Retina (tissue), 1 donor: ENCODE measurements at regions not wholly inside any gene's neighbourhood (a gene's known extent, or its start where the extent isn't known, plus 50 kb on each side); places are given as distances from the start of the nearest gene placed in this dataset.

Experiments
- DNase-seq: peaks from one replicate; pipeline ENCODE4 v3.0.0-alpha.2; 2016

DNA sequence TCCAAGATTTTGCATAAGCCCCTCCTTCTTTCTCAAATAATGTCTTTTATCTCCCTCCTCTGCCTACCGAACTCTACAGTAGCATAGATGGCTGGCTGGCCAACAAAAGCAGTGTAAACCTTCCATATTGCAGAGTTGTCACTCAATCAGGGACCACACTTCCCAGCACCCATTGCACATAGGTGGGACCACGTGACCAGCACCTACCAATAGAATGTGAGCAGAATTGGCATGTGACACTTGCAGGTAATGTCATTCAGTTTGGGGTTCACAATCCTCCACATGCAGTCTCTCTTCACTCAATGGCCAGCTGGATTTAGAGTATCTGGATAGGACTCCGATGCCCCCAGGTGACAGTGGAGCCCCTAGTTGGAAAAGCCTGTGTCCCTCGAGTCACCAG, 190.3 kb upstream of the CRY1 start:
- no peak for DNase-seq

DNA sequence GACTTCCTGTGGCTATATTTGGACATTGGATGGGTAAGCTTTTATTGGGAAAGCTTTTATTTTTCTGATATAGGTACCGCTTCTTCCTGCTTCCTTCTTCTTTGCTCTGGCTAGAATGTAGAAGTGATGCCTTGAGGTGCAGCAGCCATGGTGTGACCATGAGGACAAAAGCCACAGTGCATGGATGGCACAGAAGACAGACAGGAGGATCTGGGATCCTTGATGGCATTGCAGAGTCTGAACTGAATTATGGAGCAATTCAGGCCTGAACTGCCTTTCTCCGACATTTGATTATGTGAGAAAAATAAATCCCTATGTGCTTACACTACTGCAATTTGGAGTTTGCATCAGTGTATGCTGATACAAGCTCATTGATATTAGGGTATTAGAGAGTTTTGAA, 191.3 kb upstream of the CRY1 start:
- no peak for DNase-seq

- no peak for DNase-seq
Measured at GRCh38 chr12:107287436-107288413, 194.4 kb upstream of the CRY1 start.

DNA sequence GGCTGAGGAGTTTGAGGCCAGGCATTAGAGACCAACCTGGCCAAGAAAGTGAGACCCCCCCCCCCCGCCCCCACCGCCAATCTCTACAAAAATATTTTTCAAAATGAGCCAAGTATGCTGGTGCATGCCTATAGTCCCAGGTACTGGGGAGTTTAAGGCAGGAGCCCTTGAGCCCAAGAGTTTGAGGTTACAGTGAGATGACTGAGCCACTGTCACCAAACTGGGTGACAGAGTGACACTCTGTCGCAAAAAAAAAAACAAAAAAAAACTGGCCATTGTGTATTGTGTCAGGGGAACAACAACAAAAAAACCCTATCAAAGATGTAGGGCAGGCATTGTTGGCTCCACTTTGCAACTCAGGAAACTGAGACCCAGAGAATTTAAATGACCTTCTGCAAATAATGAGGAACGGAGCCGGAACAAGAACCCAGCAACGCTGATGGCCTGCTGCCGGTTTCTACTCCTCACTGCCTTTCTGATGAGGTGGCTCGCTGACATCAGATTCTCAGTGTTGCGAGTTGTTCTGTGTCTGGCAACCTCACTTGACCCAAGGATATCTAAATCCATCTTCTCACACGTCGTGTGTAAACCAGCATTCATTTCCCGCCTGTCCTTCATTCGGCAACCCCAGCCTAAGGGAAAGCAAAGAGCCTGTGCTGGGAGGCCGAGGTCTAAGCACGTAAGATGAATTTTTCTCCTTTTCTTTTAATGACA, 195.2 kb upstream of the CRY1 start:
- peak; percentile 20 for DNase-seq

- DNase-seq = no peak
Measured at GRCh38 chr12:107291018-107291417, 197.7 kb upstream of the CRY1 start.

DNA sequence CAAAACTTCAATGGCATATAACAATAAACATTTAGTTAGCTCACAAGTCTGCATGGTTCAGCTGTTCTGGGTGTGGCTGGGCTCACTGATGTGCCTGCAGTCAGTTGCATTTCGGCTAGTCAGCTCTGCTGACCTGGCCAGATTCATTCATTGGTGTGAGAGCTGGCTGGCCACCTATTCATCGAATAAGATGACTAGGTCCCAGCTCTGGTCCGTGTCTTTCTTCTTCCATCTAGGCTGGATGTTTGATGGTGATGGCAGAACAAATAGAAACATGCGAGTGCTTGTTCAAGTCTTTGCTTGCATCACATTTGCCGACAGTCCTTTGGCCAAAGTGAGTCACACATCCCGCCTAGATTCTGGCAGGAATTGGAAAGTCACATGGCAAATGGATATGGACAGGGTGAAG, 203.3 kb upstream of the CRY1 start:
- no peak for DNase-seq

DNA sequence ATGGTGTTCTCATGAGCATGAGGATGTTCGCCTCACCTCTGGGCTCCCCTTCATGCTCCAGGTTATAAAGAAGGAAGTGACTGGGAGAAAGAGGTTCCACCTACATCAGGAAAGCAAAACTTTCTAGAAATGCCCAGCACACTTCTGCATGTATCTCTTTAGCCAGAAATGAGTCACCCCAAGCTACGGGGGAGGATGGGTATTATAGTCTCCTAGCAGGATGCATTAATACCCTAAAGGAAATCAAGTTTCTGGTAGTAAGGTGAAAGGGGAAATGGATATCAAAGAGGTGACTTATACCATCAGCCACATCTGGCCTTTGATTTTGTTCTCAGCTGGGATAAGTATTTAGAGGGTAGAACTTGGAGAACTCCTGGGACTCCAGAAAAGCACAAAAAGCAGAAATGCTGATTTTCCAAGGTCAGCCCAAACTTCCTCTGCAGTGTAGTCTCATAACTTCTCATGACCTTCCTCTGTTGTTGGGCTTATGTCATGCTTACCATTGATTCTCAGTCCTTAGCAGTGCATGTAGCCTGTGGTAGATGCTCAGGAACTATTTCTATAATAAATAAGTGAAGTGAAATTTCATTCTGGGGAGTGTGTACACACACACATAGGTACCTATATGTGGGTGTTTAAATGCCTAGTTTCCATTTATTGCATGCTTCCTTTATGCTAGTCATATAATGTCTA, 209.4 kb upstream of the CRY1 start:
- DNase-seq = no peak

GRCh38 chr12:107304588-107305532, 211.5 kb upstream of the CRY1 start:
- DNase-seq = no peak

- no peak for DNase-seq
Measured at GRCh38 chr12:107306141-107306659, 212.9 kb upstream of the CRY1 start.

- DNase-seq = no peak
Measured at GRCh38 chr12:107308310-107308709, 215.0 kb upstream of the CRY1 start.

DNA sequence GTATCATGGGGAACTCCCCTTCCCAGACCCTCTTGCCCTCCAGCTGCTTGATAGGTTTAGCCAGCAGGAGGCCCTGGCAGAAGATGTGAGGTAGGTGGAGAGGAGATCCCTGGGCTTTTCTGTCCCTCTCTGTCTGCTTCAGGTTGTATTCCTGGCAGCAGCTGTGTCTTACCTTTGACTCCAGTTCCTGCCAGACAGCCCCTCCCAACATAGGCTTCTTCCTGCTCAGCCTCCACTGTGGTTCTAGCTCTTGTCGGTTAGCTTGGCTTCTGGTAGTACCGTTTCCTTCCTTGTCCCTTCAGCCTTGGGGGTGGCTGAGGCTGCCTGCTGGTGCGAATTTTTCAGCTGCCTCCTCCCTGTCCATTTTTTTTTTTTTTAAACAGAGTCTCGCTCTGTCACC, 215.7 kb upstream of the CRY1 start:
- no peak for DNase-seq

DNA sequence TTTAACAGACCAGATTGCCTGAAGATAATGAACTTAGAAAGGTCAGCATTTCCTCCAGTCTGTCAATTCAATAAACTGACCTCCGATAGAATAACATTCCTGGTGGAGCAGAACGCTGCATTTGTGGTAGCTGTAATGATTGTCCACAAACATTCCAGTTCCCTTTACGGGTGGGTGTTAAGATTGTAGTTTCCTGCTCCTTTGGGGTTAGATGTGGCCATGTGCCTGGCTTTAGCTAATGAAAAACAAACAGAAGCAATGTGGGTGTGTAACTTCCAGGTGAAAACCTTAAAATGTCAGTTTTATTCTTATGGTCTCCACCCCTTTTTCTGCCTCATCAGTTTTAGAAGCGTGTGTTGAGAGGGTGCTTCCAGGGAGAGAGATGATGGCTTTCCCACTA, 217.3 kb upstream of the CRY1 start:
- peak; percentile 16 for DNase-seq

DNA sequence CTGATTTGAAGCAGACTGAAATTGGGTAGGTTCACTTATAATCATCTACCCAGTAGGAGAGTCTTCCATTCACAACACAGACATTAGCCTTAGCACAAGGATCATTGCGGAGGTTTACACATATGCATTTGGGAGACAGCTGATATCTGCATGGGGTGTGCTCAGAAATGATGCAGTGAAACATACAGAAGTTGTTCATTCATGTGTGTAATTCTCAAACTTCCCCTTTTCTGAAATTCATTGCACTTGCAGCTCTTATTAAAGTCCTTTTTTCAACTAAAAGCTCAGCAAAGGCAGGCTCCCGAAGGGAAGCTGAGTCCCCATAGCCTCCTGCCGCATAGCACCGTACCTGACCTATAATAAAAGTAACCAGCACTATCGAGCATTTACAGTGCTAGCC, 218.3 kb upstream of the CRY1 start:
- DNase-seq = no peak

DNA sequence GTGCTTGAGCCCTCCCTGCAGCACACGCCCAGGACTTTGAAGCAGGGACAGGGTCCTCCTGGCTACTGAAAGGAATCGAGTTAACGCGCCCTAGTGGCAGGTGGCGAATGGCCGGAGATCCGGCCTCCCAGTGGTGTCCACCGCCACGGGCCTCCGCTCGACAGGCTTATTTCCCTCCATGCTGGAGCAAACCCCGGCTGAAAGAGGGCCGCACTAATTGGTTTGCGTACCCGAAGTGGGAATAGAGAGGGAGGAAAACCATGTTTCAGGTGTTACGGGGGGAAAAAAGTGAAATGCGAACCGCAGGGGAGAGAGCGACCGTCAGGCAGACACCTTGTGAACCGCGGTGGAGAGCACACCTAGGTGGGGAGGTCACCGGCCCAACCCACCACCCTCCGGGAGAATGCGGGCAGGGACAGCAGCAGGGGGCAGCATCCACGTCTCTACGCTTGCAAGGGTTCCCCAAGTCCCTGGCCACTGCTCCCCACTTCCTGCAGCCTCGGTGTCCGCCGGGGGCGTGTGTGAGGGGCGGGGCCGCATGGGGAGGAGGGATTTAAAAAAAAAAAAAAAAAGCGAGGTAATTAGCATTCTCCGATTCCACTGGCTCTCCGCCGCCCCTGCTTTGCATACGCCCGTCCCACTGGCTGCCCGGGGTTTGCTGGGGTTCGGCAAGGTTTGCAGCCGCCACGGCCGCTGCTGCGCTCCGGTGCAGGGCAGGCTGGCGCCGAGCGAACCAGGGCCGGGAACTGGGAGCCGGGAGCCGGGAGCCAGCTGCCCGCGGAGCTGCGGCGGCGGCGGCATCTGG, 224.6 kb upstream of the CRY1 start:
- DNase-seq = no peak

GRCh38 chr12:107318556-107318805, 225.1 kb upstream of the CRY1 start:
- peak; percentile 93 for DNase-seq

GRCh38 chr12:107318806-107319532, 225.6 kb upstream of the CRY1 start:
- DNase-seq = peak; percentile 88

DNA sequence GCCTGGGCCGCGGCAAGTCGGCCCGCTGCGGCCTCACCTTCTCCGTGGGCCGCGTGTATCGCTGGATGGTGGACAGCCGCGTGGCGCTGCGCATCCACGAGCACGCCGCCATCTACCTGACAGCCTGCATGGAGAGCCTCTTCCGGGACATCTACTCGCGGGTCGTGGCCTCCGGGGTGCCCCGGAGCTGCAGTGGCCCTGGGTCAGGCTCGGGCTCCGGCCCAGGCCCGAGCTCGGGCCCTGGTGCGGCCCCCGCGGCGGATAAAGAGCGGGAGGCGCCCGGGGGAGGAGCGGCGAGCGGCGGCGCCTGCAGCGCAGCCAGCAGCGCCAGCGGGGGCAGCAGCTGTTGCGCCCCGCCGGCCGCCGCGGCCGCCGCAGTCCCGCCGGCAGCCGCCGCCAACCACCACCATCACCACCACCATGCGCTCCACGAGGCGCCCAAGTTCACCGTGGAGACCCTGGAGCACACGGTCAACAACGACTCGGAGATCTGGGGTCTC, 226.2 kb upstream of the CRY1 start:
- DNase-seq = no peak

DNA sequence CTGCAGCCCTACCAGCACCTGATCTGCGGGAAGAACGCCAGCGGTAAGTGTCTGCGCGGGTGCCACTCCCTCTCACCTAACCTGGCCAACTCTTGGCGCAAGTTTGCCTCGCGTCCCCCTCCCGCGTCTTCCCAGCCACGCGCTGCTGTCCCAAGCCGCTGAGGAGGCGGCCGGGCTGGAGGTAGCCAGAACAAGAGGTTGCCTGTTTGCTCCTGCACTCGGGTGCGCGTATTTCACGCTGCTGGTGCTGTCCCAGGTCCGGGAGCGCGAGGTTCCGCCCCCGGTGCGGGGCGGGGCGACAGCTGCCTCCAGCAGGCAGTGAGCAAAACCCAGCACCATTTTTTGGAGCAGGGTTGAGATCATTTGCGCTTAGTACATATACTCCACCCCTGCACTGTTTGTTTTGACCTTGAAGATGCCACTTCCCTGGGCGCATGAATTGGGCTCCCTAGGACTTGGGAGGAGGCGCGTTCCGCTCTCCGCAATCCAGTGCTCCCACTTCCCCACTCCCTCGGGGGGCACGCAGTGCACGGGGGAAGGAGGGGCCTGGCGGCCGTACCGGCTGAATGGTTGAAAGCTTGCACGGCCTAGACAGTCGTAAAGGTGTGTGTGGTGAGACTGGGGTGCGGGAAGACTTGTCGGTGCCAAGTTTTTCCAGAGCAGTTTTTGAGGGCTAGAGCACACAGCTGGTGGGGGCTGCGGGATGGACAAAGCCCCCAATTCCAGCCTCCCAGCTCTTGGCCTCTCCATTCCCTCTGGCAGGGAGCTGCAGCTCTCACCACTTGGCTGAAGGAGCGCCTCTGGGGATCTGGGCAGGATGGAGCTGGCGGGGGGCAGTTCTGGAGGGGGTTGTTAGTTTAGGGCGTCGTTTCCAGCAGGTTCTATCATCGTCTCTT, 226.9 kb upstream of the CRY1 start:
- DNase-seq = peak; percentile 63

DNA sequence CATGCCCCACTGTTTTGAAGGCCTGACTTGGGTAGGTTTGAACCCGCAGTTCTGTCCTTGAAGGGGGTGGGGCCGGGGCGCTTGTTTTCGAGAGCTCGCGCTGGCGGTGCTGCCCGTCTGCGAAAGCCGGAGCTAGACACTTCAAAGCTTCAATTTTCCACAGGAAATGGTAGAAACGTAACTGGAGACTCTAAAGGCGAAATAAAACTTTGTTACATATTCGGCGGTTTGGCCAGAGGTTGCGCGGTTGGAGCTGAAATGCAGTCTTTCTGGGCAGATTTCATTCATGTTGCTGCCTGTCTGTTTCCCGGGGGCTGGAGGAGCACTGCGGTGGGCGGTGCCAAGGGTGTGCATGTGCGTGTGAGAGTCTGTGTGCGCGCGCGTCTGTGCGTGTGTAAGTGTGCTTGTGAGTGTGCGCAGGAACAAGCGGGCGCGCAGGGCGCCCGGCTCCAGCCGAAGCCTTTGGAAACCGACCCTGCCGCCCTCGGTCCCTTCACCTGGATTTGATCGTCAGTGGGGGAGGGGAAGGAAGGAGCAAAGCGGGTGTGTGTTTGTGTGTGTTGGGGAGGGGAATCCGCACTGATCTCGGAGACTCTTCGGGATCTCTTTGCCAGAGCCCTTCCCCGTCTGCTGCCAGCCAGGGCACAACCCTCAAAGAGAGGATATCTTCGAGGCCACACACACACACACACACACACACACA, 227.7 kb upstream of the CRY1 start:
- peak; percentile 79 for DNase-seq
